ENCODE measurements at regions not wholly inside any gene's neighbourhood (a gene's known extent, or its start where the extent isn't known, plus 50 kb on each side); places are given as distances from the start of the nearest gene placed in this dataset.

DNA sequence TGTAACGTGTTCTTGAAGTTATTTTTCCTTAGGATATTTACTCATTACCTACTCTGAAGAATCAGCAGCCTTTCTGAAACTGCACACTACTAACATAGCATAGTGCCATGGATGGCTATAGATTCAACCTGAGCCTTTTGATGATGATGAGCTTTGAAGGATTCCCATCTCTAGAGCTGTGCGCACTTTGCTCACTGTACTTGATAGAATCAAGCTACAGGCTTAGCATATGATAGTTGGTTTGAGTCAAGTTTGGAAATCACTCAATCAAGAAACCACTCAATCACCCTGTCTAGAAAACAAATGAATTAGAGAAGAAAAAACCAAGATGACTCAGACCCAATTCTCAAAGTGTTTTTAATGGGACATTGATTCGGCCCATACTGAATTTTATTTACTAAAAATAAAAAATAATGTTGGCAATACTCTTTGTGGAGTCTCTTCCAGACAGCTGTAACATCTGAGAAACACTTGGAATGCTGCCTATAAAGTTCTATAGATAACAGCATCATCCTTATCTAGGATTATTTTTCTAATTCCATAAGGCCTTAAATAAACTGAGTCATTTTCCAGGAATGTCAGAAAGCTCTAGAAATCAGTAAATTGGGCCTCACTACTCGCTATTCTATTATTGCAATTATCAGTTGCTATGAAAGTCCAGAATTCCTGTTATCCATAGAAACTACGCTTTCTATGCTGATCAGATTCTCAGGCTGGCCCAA is 259.0 kb upstream of the ERBB4 start:
- Histone ChIP-seq H2AFZ (ENCODE audit: insufficient read depth, low read depth, low read length, poor library complexity, severe bottlenecking) (no peak overlapping the region), H3K9ac (ENCODE audit: insufficient read depth, low read length, poor library complexity, severe bottlenecking) (no peak overlapping the region), H3K27me3 (ENCODE audit: control insufficient read depth in 2 of 2, insufficient read depth in 2 of 2, low read length in 2 of 2) (no peaks in the 10 kb centered on the region), H3K79me2 (ENCODE audit: insufficient read depth, low read length) (no peaks in the 10 kb centered on the region), H3K4me3 (replicated peaks in 1 of 3; ENCODE audit: low read depth in 2 of 3, low read length in 3 of 3) (no peak overlapping the region), H3K4me1 (ENCODE audit: control insufficient read depth in 1 of 2, insufficient read depth in 2 of 2, low read length in 2 of 2) (no peaks in the 10 kb centered on the region), H3K27ac (ENCODE audit: low read depth in 1 of 2, low read length in 2 of 2) (no peak overlapping the region), H3K36me3 (replicated peaks in 1 of 2; ENCODE audit: control insufficient read depth in 1 of 2, insufficient read depth in 2 of 2, low read length in 2 of 2) (no peaks in the 10 kb centered on the region), H3K4me2 (replicated peaks; ENCODE audit: extremely low read depth, low read length, poor library complexity, severe bottlenecking) (no peak overlapping the region), H4K20me1 (ENCODE audit: insufficient read depth, low read length) (no peaks in the 10 kb centered on the region), H3K9me3 (replicated peaks in 1 of 2; ENCODE audit: control insufficient read depth in 1 of 2, insufficient read depth in 1 of 2, low read length in 2 of 2) (no peaks in the 10 kb centered on the region)
- intact Hi-C loops (cut with micrococcal nuclease), result no loop called here
- no peak for TF ChIP-seq CTCF (IDR thresholded peaks at IDR 0.05)
- Mint-ChIP-seq H3K27ac (no peak overlapping the region), H3K4me1 (no peaks in the 10 kb centered on the region), H3K9me3 (peaks cover 0 to 2% (median 0%) of the 10 kb centered on the region in 7 donors), H3K27me3 (ENCODE audit: low read depth in 3 of 3) (no peaks in the 10 kb centered on the region), H3K4me3 (no peak overlapping the region), H3K36me3 (no peaks in the 10 kb centered on the region)
- no CpG with 5 or more reads among the region's 5 CpGs for WGBS (ENCODE audit: insufficient coverage)
- no peak for DNase-seq

- H3K4me3 Mint-ChIP-seq, result no peak overlapping the region
- intact Hi-C loops (cut with micrococcal nuclease), result no loop called here
These were observed 255.9 kb upstream of the ERBB4 start for GRCh38 chr2:212794471-212794870.

More at GRCh38 chr2:212794471-212794870, 255.9 kb upstream of the ERBB4 start:
- Histone ChIP-seq H3K4me1 (ENCODE audit: control insufficient read depth in 1 of 2, insufficient read depth in 2 of 2, low read length in 2 of 2) (no peaks in the 10 kb centered on the region), H3K27ac (ENCODE audit: low read depth in 1 of 2, low read length in 2 of 2) (no peak overlapping the region), H3K4me2 (replicated peaks; ENCODE audit: extremely low read depth, low read length, poor library complexity, severe bottlenecking) (no peak overlapping the region), H3K36me3 (replicated peaks in 1 of 2; ENCODE audit: control insufficient read depth in 1 of 2, insufficient read depth in 2 of 2, low read length in 2 of 2) (no peaks in the 10 kb centered on the region), H3K4me3 (replicated peaks in 1 of 3; ENCODE audit: low read depth in 2 of 3, low read length in 3 of 3) (no peak overlapping the region), H2AFZ (ENCODE audit: insufficient read depth, low read depth, low read length, poor library complexity, severe bottlenecking) (no peak overlapping the region), H3K79me2 (ENCODE audit: insufficient read depth, low read length) (no peaks in the 10 kb centered on the region), H3K27me3 (ENCODE audit: control insufficient read depth in 2 of 2, insufficient read depth in 2 of 2, low read length in 2 of 2) (no peaks in the 10 kb centered on the region), H3K9me3 (replicated peaks in 1 of 2; ENCODE audit: control insufficient read depth in 1 of 2, insufficient read depth in 1 of 2, low read length in 2 of 2) (no peaks in the 10 kb centered on the region), H3K9ac (ENCODE audit: insufficient read depth, low read length, poor library complexity, severe bottlenecking) (no peak overlapping the region), H4K20me1 (ENCODE audit: insufficient read depth, low read length) (no peaks in the 10 kb centered on the region)
- no peaks in the 10 kb centered on the region for H3K4me1 Mint-ChIP-seq
- no peak overlapping the region for H3K27ac Mint-ChIP-seq
- peaks cover 0 to 2% (median 0%) of the 10 kb centered on the region in 7 donors for H3K9me3 Mint-ChIP-seq
- no peaks in the 10 kb centered on the region for H3K36me3 Mint-ChIP-seq
- TF ChIP-seq CTCF (IDR thresholded peaks at IDR 0.05), result no peak
- H3K27me3 Mint-ChIP-seq (ENCODE audit: low read depth in 3 of 3), result no peaks in the 10 kb centered on the region
- no peak for DNase-seq
